Tibial nerve (tissue), 4 donors: ENCODE measurements at regions not wholly inside any gene's neighbourhood (a gene's known extent, or its start where the extent isn't known, plus 50 kb on each side); places are given as distances from the start of the nearest gene placed in this dataset.

Source experiments
- DNase-seq, 2 donors: peaks; one replicate each; pipeline ENCODE4 v3.0.0-alpha.2; 2019; ENCODE audit warnings: low spot score in 2 of 2
- H3K27ac ChIP-seq, 4 donors: fragments of 200-600 bp; sonication (generic) in 3 of 4; one replicate each; pipeline ENCODE4 v1.5.1; 2017 to 2019; ENCODE audit warnings: mild to moderate bottlenecking in 1 of 4
- H3K27me3 ChIP-seq, 2 donors: fragments of 200-600 bp; sonication (generic) in 1 of 2; one replicate each; pipeline versions ENCODE4 v1.5.1 to v1.6.0; 2017 to 2019
- H3K36me3 ChIP-seq, 3 donors: fragments of 200-600 bp; sonication (generic); one replicate each; pipeline ENCODE4 v1.5.1; 2018 to 2019
- H3K4me1 ChIP-seq, 4 donors: fragments of 200-600 bp; sonication (generic) in 3 of 4; one replicate each; pipeline ENCODE4 v1.5.1; 2017 to 2019
- H3K4me3 ChIP-seq, 4 donors: fragments of 200-600 bp; sonication (generic) in 3 of 4; one replicate each; pipeline ENCODE4 v1.5.1; 2017 to 2019; ENCODE audit warnings: mild to moderate bottlenecking in 1 of 4, moderate library complexity in 1 of 4
- H3K9me3 ChIP-seq, 4 donors: fragments of 200-600 bp; sonication (generic) in 3 of 4; one replicate each; pipeline ENCODE4 v1.5.1; 2017 to 2019
- EP300 ChIP-seq, 2 donors: sonication (generic); formaldehyde crosslinking; IDR thresholded peaks; one replicate each; pipeline ENCODE4 v1.6.1; 2017; ENCODE audit warnings: antibody characterized with exemption in 2 of 2, mild to moderate bottlenecking in 1 of 2
- POLR2A ChIP-seq, 2 donors: fragments of 450-650 bp; IDR thresholded peaks; one replicate each; pipeline ENCODE4 v1.6.1; 2017; ENCODE audit warnings: antibody characterized with exemption in 2 of 2, mild to moderate bottlenecking in 2 of 2, moderate library complexity in 2 of 2
- WGBS, 2 donors: methylation state at CpG; one replicate each; pipeline ENCODE4 v1.1.5; 2018; 5-methylcytosine and 5-hydroxymethylcytosine counted together
- TF ChIP-seq, protein P1 (sequence below), 5 experiments: fragments of 200-600 bp in 3 of 5; fragments of 450-650 bp in 2 of 5; sonication (generic) in 3 of 5; IDR thresholded peaks; one replicate each; pipeline ENCODE4 v1.5.1; 2016 to 2019; ENCODE audit warnings: antibody characterized with exemption in 5 of 5, mild to moderate bottlenecking in 3 of 5, moderate library complexity in 2 of 5

- no peak overlapping the region for H3K4me3 ChIP-seq
- H3K4me1 ChIP-seq = no peaks in the 10 kb centered on the region
- no peaks in the 10 kb centered on the region for H3K36me3 ChIP-seq
- H3K27ac ChIP-seq = no peak overlapping the region
- DNase-seq = no peak
- no peaks in the 10 kb centered on the region for H3K9me3 ChIP-seq
- no peak for TF ChIP-seq POLR2A (IDR thresholded peaks at IDR 0.05)
- TF ChIP-seq, protein P1, sequence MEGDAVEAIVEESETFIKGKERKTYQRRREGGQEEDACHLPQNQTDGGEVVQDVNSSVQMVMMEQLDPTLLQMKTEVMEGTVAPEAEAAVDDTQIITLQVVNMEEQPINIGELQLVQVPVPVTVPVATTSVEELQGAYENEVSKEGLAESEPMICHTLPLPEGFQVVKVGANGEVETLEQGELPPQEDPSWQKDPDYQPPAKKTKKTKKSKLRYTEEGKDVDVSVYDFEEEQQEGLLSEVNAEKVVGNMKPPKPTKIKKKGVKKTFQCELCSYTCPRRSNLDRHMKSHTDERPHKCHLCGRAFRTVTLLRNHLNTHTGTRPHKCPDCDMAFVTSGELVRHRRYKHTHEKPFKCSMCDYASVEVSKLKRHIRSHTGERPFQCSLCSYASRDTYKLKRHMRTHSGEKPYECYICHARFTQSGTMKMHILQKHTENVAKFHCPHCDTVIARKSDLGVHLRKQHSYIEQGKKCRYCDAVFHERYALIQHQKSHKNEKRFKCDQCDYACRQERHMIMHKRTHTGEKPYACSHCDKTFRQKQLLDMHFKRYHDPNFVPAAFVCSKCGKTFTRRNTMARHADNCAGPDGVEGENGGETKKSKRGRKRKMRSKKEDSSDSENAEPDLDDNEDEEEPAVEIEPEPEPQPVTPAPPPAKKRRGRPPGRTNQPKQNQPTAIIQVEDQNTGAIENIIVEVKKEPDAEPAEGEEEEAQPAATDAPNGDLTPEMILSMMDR (IDR thresholded peaks at IDR 0.05) = no peak
- no peak for TF ChIP-seq EP300 (IDR thresholded peaks at IDR 0.05)
- 87 to 88% methylated on average over 7 of the region's 7 CpGs for WGBS, 2 donors
- no peaks in the 10 kb centered on the region for H3K27me3 ChIP-seq
Observed at GRCh38 chr4:111013846-111014245, 391.0 kb upstream of the PITX2 start.

DNA sequence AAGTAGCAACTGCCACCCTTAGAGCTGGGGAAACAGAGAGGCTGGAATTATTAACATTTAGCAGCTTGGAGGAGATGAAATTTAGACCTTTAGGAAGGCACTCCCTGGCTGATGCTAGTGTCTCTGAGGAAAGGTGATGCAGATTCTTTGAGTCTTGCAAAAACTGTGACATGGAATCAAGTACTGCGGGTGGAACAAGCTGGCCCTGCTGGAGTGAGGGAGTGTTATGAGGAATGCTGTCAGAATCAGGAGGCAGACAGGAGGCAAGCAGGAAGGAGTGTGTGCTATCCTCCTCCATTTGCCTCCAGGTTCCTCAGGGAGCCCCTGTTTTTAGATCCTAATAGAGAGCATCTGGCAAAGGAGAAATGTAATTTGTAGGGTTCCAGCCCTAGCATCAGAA, 391.7 kb upstream of the PITX2 start:
- WGBS, 2 donors = 92 to 95% methylated on average over 1 of the region's 1 CpG
- H3K9me3 ChIP-seq = no peaks in the 10 kb centered on the region
- no peak for TF ChIP-seq EP300 (IDR thresholded peaks at IDR 0.05)
- TF ChIP-seq, protein P1 (IDR thresholded peaks at IDR 0.05) = no peak
- TF ChIP-seq POLR2A (IDR thresholded peaks at IDR 0.05) = no peak
- DNase-seq = no peak
- no peak overlapping the region for H3K27ac ChIP-seq
- H3K27me3 ChIP-seq = no peaks in the 10 kb centered on the region
- H3K4me1 ChIP-seq = no peaks in the 10 kb centered on the region
- H3K36me3 ChIP-seq = no peaks in the 10 kb centered on the region
- no peak overlapping the region for H3K4me3 ChIP-seq

- H3K27me3 ChIP-seq = no peaks in the 10 kb centered on the region
- H3K4me3 ChIP-seq = no peak overlapping the region
- no peaks in the 10 kb centered on the region for H3K36me3 ChIP-seq
- no peak for DNase-seq
- H3K9me3 ChIP-seq = no peaks in the 10 kb centered on the region
- no peak overlapping the region for H3K27ac ChIP-seq
- TF ChIP-seq POLR2A (IDR thresholded peaks at IDR 0.05) (no peak), EP300 (IDR thresholded peaks at IDR 0.05) (no peak)
- TF ChIP-seq, protein P1 (IDR thresholded peaks at IDR 0.05) = no peak
- no peaks in the 10 kb centered on the region for H3K4me1 ChIP-seq
Observed at GRCh38 chr4:111016416-111016815, 393.5 kb upstream of the PITX2 start.

DNA sequence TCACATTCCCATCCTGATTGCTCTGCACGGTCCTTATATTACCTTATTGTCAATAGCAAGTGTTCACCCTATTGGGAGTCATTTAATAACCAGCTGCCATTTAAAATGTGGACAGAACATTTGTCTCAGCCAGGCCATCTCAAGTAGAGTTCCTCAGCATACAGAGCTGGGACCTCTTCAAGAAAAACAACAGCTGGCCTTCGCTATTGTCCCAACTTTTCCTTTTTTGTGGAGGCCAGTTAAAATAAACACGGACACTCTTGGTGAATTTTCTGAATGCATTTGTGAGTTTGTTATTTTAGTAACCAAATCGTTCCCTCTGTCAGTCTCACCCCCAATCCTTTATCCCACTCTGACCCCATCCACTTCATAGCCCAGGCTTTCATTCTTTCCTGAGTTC, 395.3 kb upstream of the PITX2 start:
- TF ChIP-seq EP300 (IDR thresholded peaks at IDR 0.05) (no peak), POLR2A (IDR thresholded peaks at IDR 0.05) (no peak)
- TF ChIP-seq, protein P1 (IDR thresholded peaks at IDR 0.05) = no peak
- no peak overlapping the region for H3K27ac ChIP-seq
- no peaks in the 10 kb centered on the region for H3K27me3 ChIP-seq
- no peak for DNase-seq
- no peaks in the 10 kb centered on the region for H3K36me3 ChIP-seq
- no peak overlapping the region for H3K4me3 ChIP-seq
- WGBS, 2 donors = 50 to 51% methylated on average over 4 of the region's 4 CpGs
- H3K9me3 ChIP-seq = no peaks in the 10 kb centered on the region
- no peaks in the 10 kb centered on the region for H3K4me1 ChIP-seq

DNA sequence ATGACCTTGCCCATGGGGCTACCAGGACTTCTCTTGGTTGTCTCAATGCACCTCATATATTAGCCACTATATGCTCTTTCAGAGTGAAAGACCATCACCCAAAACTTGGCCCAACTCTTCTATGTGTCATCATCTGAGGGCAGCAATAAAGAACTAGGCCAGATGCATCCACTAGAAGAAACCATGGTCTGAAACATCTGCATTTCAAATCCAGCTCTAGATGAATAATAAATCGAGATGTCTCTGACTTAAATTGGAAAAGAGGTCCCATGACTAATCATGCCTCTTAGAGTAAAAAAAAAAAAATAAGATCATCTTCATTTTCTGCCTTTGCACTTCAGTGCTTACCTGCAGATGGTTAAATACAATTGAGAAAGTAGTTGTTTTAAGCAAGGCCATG, 397.6 kb upstream of the PITX2 start:
- Histone ChIP-seq H3K27me3 (no peaks in the 10 kb centered on the region), H3K36me3 (no peaks in the 10 kb centered on the region), H3K27ac (no peak overlapping the region), H3K4me3 (no peak overlapping the region), H3K9me3 (no peaks in the 10 kb centered on the region), H3K4me1 (no peaks in the 10 kb centered on the region)
- no peak for DNase-seq
- WGBS, 2 donors = 75 to 80% methylated on average over 1 of the region's 1 CpG
- no peak for TF ChIP-seq POLR2A (IDR thresholded peaks at IDR 0.05)
- TF ChIP-seq, protein P1 (IDR thresholded peaks at IDR 0.05) = no peak
- TF ChIP-seq EP300 (IDR thresholded peaks at IDR 0.05) = no peak
